H1 (cell line): ENCODE measurements at regions not wholly inside any gene's neighbourhood (a gene's known extent, or its start where the extent isn't known, plus 50 kb on each side); places are given as distances from the start of the nearest gene placed in this dataset.

Experiments used
- CTCF ChIA-PET: fragments of 300-600 bp; sonication (Branson Sonifier 250); formaldehyde crosslinking; loops from one replicate; lab custom pipeline; 2021; ENCODE audit not compliant: partially characterized antibody; lab: Charles Lee
- POLR2A ChIA-PET: fragments of 300-600 bp; sonication (Branson Sonifier 250); formaldehyde crosslinking; loops from one replicate; lab custom pipeline; 2021; ENCODE audit warnings: inconsistent platforms; ENCODE audit not compliant: partially characterized antibody; lab: Charles Lee
- DNase-seq, 2 experiments: peaks; one replicate each; pipeline versions ENCODE4 v3.0.0 to v3.0.0-alpha.2; 2010 to 2022; ENCODE audit warnings: low spot score in 2 of 2, low read depth in 1 of 2, mixed read lengths in 1 of 2
- FAIRE-seq: peaks from 2 replicates; lab custom pipeline; 2011; peaks lifted over from hg19 to GRCh38; lab: Jason Lieb, UNC
- H2AFZ ChIP-seq: 2 replicates; pipeline ENCODE4 v1.8.1; 2012; ENCODE audit warnings: low read length, inconsistent platforms
- H2AK5ac ChIP-seq: 2 replicates; pipeline ENCODE4 v1.6.1; 2013; ENCODE audit warnings: low read depth, low read length
- H2BK120ac ChIP-seq: replicated peaks from 2 replicates; pipeline ENCODE3; 2013; ENCODE audit warnings: low read depth, low read length, inconsistent platforms
- H2BK12ac ChIP-seq: 2 replicates; pipeline ENCODE4 v1.6.1; 2013; ENCODE audit warnings: low read depth, low read length
- H2BK15ac ChIP-seq: 2 replicates; pipeline ENCODE4 v1.6.1; 2013; ENCODE audit warnings: low read length
- H2BK20ac ChIP-seq: 2 replicates; pipeline ENCODE4 v1.6.1; 2013; ENCODE audit warnings: low read length
- H2BK5ac ChIP-seq: 2 replicates; pipeline ENCODE4 v1.6.1; 2013; ENCODE audit warnings: low read depth, low read length
- H3K14ac ChIP-seq: 2 replicates; pipeline ENCODE4 v1.6.1; 2013; ENCODE audit warnings: inconsistent platforms; ENCODE audit not compliant: insufficient read length
- H3K18ac ChIP-seq: 2 replicates; pipeline ENCODE4 v1.6.1; 2013; ENCODE audit warnings: low read length; ENCODE audit errors: extremely low read depth
- H3K23ac ChIP-seq: 2 replicates; pipeline ENCODE4 v1.6.1; 2013; ENCODE audit warnings: inconsistent platforms; ENCODE audit not compliant: insufficient read length
- H3K23me2 ChIP-seq: 2 replicates; pipeline ENCODE4 v1.6.1; 2013; ENCODE audit warnings: low read depth, low read length
- H3K27ac ChIP-seq: 2 replicates; pipeline ENCODE4 v1.6.1; 2011; ENCODE audit warnings: low read depth, low read length, inconsistent platforms
- H3K27me3 ChIP-seq, 4 experiments: replicated peaks in 1 of 4; 1 replicate in 1 of 4; 2 replicates in 3 of 4; pipeline versions ENCODE4 v1.6.1 to v1.8.1; 2011 to 2013; ENCODE audit warnings: low read length in 3 of 4, mild to moderate bottlenecking in 3 of 4, inconsistent platforms in 2 of 4, mixed read lengths in 2 of 4, moderate library complexity in 1 of 4; ENCODE audit not compliant: control insufficient read depth in 3 of 4, insufficient read depth in 3 of 4; ENCODE audit errors: extremely low read depth in 1 of 4
- H3K36me3 ChIP-seq, 4 experiments: 2 replicates each; pipeline versions ENCODE4 v1.6.1 to v1.8.1; 2011 to 2013; ENCODE audit warnings: mild to moderate bottlenecking in 4 of 4, low read length in 3 of 4, moderate library complexity in 2 of 4, control low read depth in 1 of 4, inconsistent platforms in 1 of 4; ENCODE audit not compliant: insufficient read depth in 4 of 4, control insufficient read depth in 2 of 4
- H3K4ac ChIP-seq: replicated peaks from 2 replicates; pipeline ENCODE3; 2013; ENCODE audit warnings: low read length, low read depth, mixed read lengths, inconsistent platforms; ENCODE audit not compliant: insufficient read length
- H3K4me1 ChIP-seq, 4 experiments: replicated peaks in 1 of 4; 1 replicate in 1 of 4; 2 replicates in 3 of 4; pipeline versions ENCODE4 v1.6.1 to v1.8.1; 2011 to 2013; ENCODE audit warnings: low read length in 3 of 4, inconsistent platforms in 2 of 4, mixed read lengths in 1 of 4; ENCODE audit not compliant: insufficient read depth in 4 of 4, control insufficient read depth in 3 of 4
- H3K4me2 ChIP-seq, 2 experiments: 2 replicates each; pipeline versions ENCODE4 v1.6.1 to v1.8.1; 2011 to 2013; ENCODE audit warnings: low read depth in 2 of 2, low read length in 2 of 2, control low read depth in 1 of 2, inconsistent platforms in 1 of 2, mild to moderate bottlenecking in 1 of 2; ENCODE audit not compliant: insufficient read depth in 1 of 2
- H3K4me3 ChIP-seq, 4 experiments: fragments of 200-600, 300-600 bp in 1 of 4; sonication (generic), shearing (Covaris generic), sonication (Bioruptor Twin) in 1 of 4; 2 replicates each; pipeline versions ENCODE4 v1.5.1 to v1.8.1; 2011 to 2016; ENCODE audit warnings: low read length in 4 of 4, low read depth in 3 of 4, control low read depth in 2 of 4, inconsistent platforms in 2 of 4, mild to moderate bottlenecking in 2 of 4, mixed read lengths in 1 of 4, moderate library complexity in 1 of 4; ENCODE audit not compliant: insufficient read depth in 2 of 4; ENCODE audit errors: extremely low read depth in 1 of 4
- H3K56ac ChIP-seq: replicated peaks from 2 replicates; pipeline ENCODE3; 2013; ENCODE audit warnings: low read depth, mild to moderate bottlenecking, mixed read lengths, low read length, inconsistent platforms; ENCODE audit not compliant: insufficient read length
- H3K79me1 ChIP-seq: 2 replicates; pipeline ENCODE4 v1.6.1; 2013; ENCODE audit warnings: low read depth, low read length, control low read depth
- H3K79me2 ChIP-seq, 2 experiments: 2 replicates each; pipeline versions ENCODE4 v1.6.1 to v1.8.1; 2012 to 2013; ENCODE audit warnings: low read length in 2 of 2, mild to moderate bottlenecking in 2 of 2, inconsistent platforms in 1 of 2; ENCODE audit not compliant: insufficient read depth in 2 of 2, control insufficient read depth in 1 of 2
- H3K9ac ChIP-seq, 4 experiments: replicated peaks in 1 of 4; 1 replicate in 1 of 4; 2 replicates in 3 of 4; pipeline versions ENCODE4 v1.6.1 to v1.8.1; 2011 to 2013; ENCODE audit warnings: low read depth in 3 of 4, low read length in 3 of 4, control low read depth in 2 of 4, mild to moderate bottlenecking in 2 of 4, moderate library complexity in 2 of 4, inconsistent platforms in 1 of 4; ENCODE audit errors: extremely low read depth in 1 of 4
- H3K9me3 ChIP-seq, 2 experiments: 2 replicates each; pipeline versions ENCODE4 v1.6.1 to v1.8.1; 2012 to 2013; ENCODE audit warnings: mild to moderate bottlenecking in 2 of 2, moderate library complexity in 2 of 2, control low read depth in 1 of 2, inconsistent platforms in 1 of 2, low read depth in 1 of 2, low read length in 1 of 2, mixed read lengths in 1 of 2; ENCODE audit not compliant: insufficient read depth in 2 of 2
- H4K20me1 ChIP-seq, 2 experiments: replicated peaks in 1 of 2; 2 replicates each; pipeline versions ENCODE3 to v1.8.1; 2011 to 2013; ENCODE audit warnings: inconsistent platforms in 2 of 2, low read length in 2 of 2, mild to moderate bottlenecking in 1 of 2; ENCODE audit not compliant: insufficient read depth in 2 of 2, control insufficient read depth in 1 of 2
- H4K5ac ChIP-seq: 2 replicates; pipeline ENCODE4 v1.6.1; 2013; ENCODE audit warnings: low read length, low read depth, mixed read lengths, inconsistent platforms; ENCODE audit not compliant: insufficient read length
- H4K8ac ChIP-seq: 2 replicates; pipeline ENCODE4 v1.8.0; 2013; ENCODE audit warnings: mild to moderate bottlenecking, moderate library complexity, low read length, inconsistent platforms; ENCODE audit not compliant: insufficient read depth; ENCODE audit errors: extremely low read depth
- H4K91ac ChIP-seq: replicated peaks from 2 replicates; pipeline ENCODE3; 2013; ENCODE audit warnings: low read length, mixed read lengths, inconsistent platforms; ENCODE audit not compliant: insufficient read length
- E2F6 ChIP-seq: IDR thresholded peaks from 2 replicates; pipeline ENCODE4 v1.6.1; 2012; ENCODE audit warnings: inconsistent platforms
- PHF8 ChIP-seq: fragments of 200-600 bp; sonication (generic); conservative IDR thresholded peaks from 2 replicates; pipeline ENCODE4 v1.7.1; 2012; ENCODE audit warnings: low read depth, mild to moderate bottlenecking, inconsistent platforms, low read length, moderate library complexity
- USF2 ChIP-seq: IDR thresholded peaks from 2 replicates; pipeline ENCODE4 v1.6.1; 2011; ENCODE audit warnings: low read length, improper control_type of control experiment
- WGBS, 2 experiments: shearing (Covaris generic) in 1 of 2; methylation state at CpG; one replicate each; pipeline versions ENCODE4 v1.1.6 to v1.1.7; 2013 to 2015; ENCODE audit warnings: low lambda C conversion rate in 2 of 2, mixed read lengths in 2 of 2, inconsistent platforms in 1 of 2, low coverage in 1 of 2, missing lambda C conversion rate in 1 of 2; ENCODE audit not compliant: insufficient replicate concordance in 2 of 2, insufficient coverage in 1 of 2, insufficient read length in 1 of 2; ENCODE audit errors: extremely low coverage in 1 of 2, missing lambda C conversion rate in 1 of 2; 5-methylcytosine and 5-hydroxymethylcytosine counted together

GRCh38 chr10:128438417-128439063 is 312.3 kb upstream of the MKI67 start:
- H4K20me1 ChIP-seq = peaks cover 0 to 7% of the 10 kb centered on the region in 2 experiments
- 93% methylated on average over 16 of the region's 16 CpGs; no CpG with 5 or more reads in 1 of the 2 experiments for WGBS, 2 experiments
- CTCF ChIA-PET = no interaction called here

More at GRCh38 chr10:128438417-128439063, 312.3 kb upstream of the MKI67 start:
- Histone ChIP-seq H3K9ac (no peak overlapping the region), H3K27ac (no peak overlapping the region), H3K4me2 (no peak overlapping the region), H3K4me1 (peaks cover 3 to 14% (median 7%) of the 10 kb centered on the region in 4 experiments), H2AK5ac (peak overlapping the region; percentile 98), H4K91ac (peak overlapping the region; percentile 97), H2BK5ac (peak overlapping the region; percentile 88), H2BK12ac (peak overlapping the region; percentile 5; the same call in 1 of the 2 replicates), H2BK15ac (peak overlapping the region; percentile 99), H4K8ac (no peak overlapping the region), H3K18ac (no peak overlapping the region; the same call in 1 of the 2 replicates), H2AFZ (no peak overlapping the region), H3K79me2 (no peaks in the 10 kb centered on the region), H3K79me1 (no peaks in the 10 kb centered on the region), H3K9me3 (no peaks in the 10 kb centered on the region), H3K27me3 (no peaks in the 10 kb centered on the region; a peak in 1 of 7 replicates), H3K23me2 (peaks cover 5% of the 10 kb centered on the region), H3K36me3 (no peaks in the 10 kb centered on the region), H3K4ac (peak overlapping the region; percentile 99), H3K14ac (no peak overlapping the region), H2BK120ac (peak overlapping the region; percentile 92), H3K56ac (no peak overlapping the region), H3K4me3 (no peak overlapping the region), H4K5ac (no peak overlapping the region)
- POLR2A ChIA-PET = no interaction called here
- DNase-seq (no peak), FAIRE-seq (no peak)
- no peak for TF ChIP-seq USF2
- no peak for TF ChIP-seq PHF8
- TF ChIP-seq E2F6 = no peak
- TF ChIP-seq, all 59 proteins: peak for 0
- H2BK20ac ChIP-seq = peak overlapping the region; percentile 92; the same call in 1 of the 2 replicates
- peak overlapping the region; percentile 71 for H3K23ac ChIP-seq
